ENCODE measurements at regions not wholly inside any gene's neighbourhood (a gene's known extent, or its start where the extent isn't known, plus 50 kb on each side); places are given as distances from the start of the nearest gene placed in this dataset.

- TF ChIP-seq GATA2 (IDR thresholded peaks at IDR 0.05; ENCODE audit: low read depth, low read length) (no peak), GATA3 (IDR thresholded peaks at IDR 0.05; ENCODE audit: low read depth, low read length) (no peak)
Observed at GRCh38 chr7:156074982-156075615, 262.8 kb upstream of the SHH start.

Data from SH-SY5Y (cell line).